ENCODE measurements at regions not wholly inside any gene's neighbourhood (a gene's known extent, or its start where the extent isn't known, plus 50 kb on each side); places are given as distances from the start of the nearest gene placed in this dataset.

DNA sequence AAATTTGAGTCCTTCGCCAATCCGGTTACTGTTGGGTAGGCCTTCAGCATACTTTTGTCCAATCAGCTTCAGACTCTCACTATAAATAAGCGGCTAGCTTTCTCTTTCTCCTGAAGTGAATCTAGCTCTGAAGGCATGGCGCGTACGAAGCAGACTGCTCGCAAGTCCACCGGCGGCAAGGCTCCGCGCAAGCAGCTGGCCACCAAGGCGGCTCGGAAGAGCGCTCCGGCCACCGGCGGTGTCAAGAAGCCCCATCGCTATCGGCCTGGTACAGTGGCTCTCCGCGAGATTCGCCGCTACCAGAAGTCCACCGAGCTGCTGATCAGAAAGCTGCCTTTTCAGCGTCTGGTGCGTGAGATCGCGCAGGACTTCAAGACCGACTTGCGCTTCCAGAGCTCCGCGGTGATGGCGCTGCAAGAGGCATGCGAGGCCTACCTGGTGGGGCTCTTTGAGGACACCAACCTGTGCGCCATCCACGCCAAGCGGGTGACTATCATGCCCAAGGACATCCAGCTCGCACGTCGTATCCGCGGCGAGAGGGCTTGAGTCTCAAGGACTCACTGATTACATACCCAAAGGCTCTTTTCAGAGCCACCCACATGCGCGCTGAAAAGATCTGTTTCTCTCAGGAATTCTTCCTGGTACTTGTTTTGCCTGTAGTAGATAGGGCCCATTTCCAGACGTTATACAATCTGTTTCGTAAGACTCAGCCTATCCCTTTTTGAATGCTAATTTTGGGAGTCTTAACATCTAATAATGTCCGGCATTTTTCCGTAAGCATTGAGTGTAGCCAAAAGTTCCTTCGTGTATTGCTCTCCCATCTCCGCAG, 102.0 kb downstream of the OR2B2 start (continued):
- TF ChIP-seq IRF1 (CRISPR knock-in tag; IDR thresholded peaks at IDR 0.05; ENCODE audit: low read depth): no peak; the same call in 1 of the 2 replicates
- TF ChIP-seq PRDM4 (CRISPR knock-in tag; IDR thresholded peaks at IDR 0.05; ENCODE audit: borderline replicate concordance): peak; percentile 93; the same call in 1 of the 2 replicates
- TF ChIP-seq ZNF75D (CRISPR knock-in tag; IDR thresholded peaks at IDR 0.05; ENCODE audit: borderline replicate concordance): peak; percentile 63; the same call in 1 of the 2 replicates
- peak; percentile 87 for TF ChIP-seq ZNF441 (CRISPR knock-in tag; IDR thresholded peaks at IDR 0.05; ENCODE audit: borderline replicate concordance)
- TF ChIP-seq PAXIP1 (CRISPR knock-in tag; conservative IDR thresholded peaks at IDR 0.05): peak; percentile 47
- TF ChIP-seq CC2D1A (CRISPR knock-in tag; IDR thresholded peaks at IDR 0.05): 0 out of 2 replicates have a peak, but pooled peaks have one; percentile 62
- no peak for TF ChIP-seq ZNF432 (CRISPR knock-in tag; IDR thresholded peaks at IDR 0.05; ENCODE audit: borderline replicate concordance)
- TF ChIP-seq ZNF605 (CRISPR knock-in tag; IDR thresholded peaks at IDR 0.05): peak; percentile 79
- TF ChIP-seq FOXP1 (IDR thresholded peaks at IDR 0.05): no peak
- TF ChIP-seq FOXP1 (CRISPR knock-in tag; IDR thresholded peaks at IDR 0.05): no peak; the same call in 1 of the 2 replicates
- TF ChIP-seq, protein P1, sequence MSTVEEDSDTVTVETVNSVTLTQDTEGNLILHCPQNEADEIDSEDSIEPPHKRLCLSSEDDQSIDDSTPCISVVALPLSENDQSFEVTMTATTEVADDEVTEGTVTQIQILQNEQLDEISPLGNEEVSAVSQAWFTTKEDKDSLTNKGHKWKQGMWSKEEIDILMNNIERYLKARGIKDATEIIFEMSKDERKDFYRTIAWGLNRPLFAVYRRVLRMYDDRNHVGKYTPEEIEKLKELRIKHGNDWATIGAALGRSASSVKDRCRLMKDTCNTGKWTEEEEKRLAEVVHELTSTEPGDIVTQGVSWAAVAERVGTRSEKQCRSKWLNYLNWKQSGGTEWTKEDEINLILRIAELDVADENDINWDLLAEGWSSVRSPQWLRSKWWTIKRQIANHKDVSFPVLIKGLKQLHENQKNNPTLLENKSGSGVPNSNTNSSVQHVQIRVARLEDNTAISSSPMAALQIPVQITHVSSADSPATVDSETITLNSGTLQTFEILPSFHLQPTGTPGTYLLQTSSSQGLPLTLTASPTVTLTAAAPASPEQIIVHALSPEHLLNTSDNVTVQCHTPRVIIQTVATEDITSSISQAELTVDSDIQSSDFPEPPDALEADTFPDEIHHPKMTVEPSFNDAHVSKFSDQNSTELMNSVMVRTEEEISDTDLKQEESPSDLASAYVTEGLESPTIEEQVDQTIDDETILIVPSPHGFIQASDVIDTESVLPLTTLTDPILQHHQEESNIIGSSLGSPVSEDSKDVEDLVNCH (CRISPR knock-in tag; IDR thresholded peaks at IDR 0.05): no peak; the same call in 1 of the 2 replicates
- TF ChIP-seq, protein P2, sequence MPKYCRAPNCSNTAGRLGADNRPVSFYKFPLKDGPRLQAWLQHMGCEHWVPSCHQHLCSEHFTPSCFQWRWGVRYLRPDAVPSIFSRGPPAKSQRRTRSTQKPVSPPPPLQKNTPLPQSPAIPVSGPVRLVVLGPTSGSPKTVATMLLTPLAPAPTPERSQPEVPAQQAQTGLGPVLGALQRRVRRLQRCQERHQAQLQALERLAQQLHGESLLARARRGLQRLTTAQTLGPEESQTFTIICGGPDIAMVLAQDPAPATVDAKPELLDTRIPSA (CRISPR knock-in tag; IDR thresholded peaks at IDR 0.05; ENCODE audit: borderline replicate concordance): peak; percentile 54; the same call in 1 of the 2 replicates
- TF ChIP-seq NCOA1 (CRISPR knock-in tag; IDR thresholded peaks at IDR 0.05): no peak
- TF ChIP-seq, protein P3, sequence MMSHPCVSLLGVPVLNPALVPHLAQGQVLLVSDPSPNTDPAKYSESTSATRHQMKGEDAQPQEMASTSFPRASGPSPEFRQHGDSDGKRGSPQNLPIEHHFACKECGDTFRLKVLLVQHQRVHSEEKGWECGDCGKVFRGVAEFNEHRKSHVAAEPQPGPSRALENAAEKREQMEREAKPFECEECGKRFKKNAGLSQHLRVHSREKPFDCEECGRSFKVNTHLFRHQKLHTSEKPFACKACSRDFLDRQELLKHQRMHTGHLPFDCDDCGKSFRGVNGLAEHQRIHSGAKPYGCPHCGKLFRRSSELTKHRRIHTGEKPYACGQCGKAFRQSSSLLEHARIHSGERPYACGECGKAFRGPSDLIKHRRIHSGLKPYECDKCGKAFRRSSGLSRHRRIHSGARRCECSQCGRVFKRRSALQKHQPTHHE (CRISPR knock-in tag; IDR thresholded peaks at IDR 0.05; ENCODE audit: borderline replicate concordance): no peak
- TF ChIP-seq SAFB2 (CRISPR knock-in tag; IDR thresholded peaks at IDR 0.05; ENCODE audit: borderline replicate concordance, low read depth): peak; percentile 89; the same call in 1 of the 2 replicates
- TF ChIP-seq ATAD3A (CRISPR knock-in tag; IDR thresholded peaks at IDR 0.05): no peak

Data from HepG2 (cell line).